ENCODE measurements at regions not wholly inside any gene's neighbourhood (a gene's known extent, or its start where the extent isn't known, plus 50 kb on each side); places are given as distances from the start of the nearest gene placed in this dataset.

DNA sequence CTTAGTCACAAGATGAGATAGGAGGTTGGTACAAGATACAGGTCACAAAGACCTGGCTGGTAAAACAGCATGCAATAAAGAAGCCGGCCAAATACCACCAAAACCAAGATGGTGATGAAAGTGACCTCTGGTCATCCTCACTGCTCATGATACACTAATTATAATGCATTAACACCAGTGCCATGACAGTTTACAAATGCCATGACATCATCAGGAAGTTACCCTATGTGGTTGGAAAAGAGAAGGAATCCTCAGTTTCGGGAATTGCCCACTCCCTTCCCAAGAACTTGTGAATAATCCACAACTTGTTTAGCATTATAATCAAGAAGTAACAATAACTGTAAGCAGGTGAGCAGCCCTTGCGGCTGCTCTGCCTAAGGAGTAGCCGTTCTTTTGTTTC lies 408.5 kb upstream of the RAG2 start:
- TF ChIP-seq, protein P1, sequence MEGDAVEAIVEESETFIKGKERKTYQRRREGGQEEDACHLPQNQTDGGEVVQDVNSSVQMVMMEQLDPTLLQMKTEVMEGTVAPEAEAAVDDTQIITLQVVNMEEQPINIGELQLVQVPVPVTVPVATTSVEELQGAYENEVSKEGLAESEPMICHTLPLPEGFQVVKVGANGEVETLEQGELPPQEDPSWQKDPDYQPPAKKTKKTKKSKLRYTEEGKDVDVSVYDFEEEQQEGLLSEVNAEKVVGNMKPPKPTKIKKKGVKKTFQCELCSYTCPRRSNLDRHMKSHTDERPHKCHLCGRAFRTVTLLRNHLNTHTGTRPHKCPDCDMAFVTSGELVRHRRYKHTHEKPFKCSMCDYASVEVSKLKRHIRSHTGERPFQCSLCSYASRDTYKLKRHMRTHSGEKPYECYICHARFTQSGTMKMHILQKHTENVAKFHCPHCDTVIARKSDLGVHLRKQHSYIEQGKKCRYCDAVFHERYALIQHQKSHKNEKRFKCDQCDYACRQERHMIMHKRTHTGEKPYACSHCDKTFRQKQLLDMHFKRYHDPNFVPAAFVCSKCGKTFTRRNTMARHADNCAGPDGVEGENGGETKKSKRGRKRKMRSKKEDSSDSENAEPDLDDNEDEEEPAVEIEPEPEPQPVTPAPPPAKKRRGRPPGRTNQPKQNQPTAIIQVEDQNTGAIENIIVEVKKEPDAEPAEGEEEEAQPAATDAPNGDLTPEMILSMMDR (IDR thresholded peaks at IDR 0.05; ENCODE audit: insufficient read depth, low read length), result no peak
- TF ChIP-seq POLR2AphosphoS5 (IDR thresholded peaks at IDR 0.05; ENCODE audit: low read depth), result no peak
- TF ChIP-seq, protein P2, sequence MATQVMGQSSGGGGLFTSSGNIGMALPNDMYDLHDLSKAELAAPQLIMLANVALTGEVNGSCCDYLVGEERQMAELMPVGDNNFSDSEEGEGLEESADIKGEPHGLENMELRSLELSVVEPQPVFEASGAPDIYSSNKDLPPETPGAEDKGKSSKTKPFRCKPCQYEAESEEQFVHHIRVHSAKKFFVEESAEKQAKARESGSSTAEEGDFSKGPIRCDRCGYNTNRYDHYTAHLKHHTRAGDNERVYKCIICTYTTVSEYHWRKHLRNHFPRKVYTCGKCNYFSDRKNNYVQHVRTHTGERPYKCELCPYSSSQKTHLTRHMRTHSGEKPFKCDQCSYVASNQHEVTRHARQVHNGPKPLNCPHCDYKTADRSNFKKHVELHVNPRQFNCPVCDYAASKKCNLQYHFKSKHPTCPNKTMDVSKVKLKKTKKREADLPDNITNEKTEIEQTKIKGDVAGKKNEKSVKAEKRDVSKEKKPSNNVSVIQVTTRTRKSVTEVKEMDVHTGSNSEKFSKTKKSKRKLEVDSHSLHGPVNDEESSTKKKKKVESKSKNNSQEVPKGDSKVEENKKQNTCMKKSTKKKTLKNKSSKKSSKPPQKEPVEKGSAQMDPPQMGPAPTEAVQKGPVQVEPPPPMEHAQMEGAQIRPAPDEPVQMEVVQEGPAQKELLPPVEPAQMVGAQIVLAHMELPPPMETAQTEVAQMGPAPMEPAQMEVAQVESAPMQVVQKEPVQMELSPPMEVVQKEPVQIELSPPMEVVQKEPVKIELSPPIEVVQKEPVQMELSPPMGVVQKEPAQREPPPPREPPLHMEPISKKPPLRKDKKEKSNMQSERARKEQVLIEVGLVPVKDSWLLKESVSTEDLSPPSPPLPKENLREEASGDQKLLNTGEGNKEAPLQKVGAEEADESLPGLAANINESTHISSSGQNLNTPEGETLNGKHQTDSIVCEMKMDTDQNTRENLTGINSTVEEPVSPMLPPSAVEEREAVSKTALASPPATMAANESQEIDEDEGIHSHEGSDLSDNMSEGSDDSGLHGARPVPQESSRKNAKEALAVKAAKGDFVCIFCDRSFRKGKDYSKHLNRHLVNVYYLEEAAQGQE (IDR thresholded peaks at IDR 0.05; ENCODE audit: insufficient replicate concordance, low read depth), result no peak
- TF ChIP-seq GABPA (IDR thresholded peaks at IDR 0.05; ENCODE audit: low read depth), result no peak

Data from HL-60 (cell line).